ENCODE measurements at regions not wholly inside any gene's neighbourhood (a gene's known extent, or its start where the extent isn't known, plus 50 kb on each side); places are given as distances from the start of the nearest gene placed in this dataset.

GRCh38 chr2:208671886-208672680 is 265.5 kb downstream of the PTH2R start:
- TF ChIP-seq, protein P1, sequence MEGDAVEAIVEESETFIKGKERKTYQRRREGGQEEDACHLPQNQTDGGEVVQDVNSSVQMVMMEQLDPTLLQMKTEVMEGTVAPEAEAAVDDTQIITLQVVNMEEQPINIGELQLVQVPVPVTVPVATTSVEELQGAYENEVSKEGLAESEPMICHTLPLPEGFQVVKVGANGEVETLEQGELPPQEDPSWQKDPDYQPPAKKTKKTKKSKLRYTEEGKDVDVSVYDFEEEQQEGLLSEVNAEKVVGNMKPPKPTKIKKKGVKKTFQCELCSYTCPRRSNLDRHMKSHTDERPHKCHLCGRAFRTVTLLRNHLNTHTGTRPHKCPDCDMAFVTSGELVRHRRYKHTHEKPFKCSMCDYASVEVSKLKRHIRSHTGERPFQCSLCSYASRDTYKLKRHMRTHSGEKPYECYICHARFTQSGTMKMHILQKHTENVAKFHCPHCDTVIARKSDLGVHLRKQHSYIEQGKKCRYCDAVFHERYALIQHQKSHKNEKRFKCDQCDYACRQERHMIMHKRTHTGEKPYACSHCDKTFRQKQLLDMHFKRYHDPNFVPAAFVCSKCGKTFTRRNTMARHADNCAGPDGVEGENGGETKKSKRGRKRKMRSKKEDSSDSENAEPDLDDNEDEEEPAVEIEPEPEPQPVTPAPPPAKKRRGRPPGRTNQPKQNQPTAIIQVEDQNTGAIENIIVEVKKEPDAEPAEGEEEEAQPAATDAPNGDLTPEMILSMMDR (IDR thresholded peaks at IDR 0.05; ENCODE audit: low read depth, low read length, poor library complexity, severe bottlenecking) = no peak
- no peak for TF ChIP-seq EZH2phosphoT487 (IDR thresholded peaks at IDR 0.05; ENCODE audit: borderline replicate concordance, low read length)
